Activated B cell treated with CpG ODN at 0.5 μM for 24 hours (primary cell): ENCODE measurements at regions not wholly inside any gene's neighbourhood (a gene's known extent, or its start where the extent isn't known, plus 50 kb on each side); places are given as distances from the start of the nearest gene placed in this dataset.

ENCODE experiments used
- ATAC-seq: fragments of 200-7000 bp; cut with Tn5 transposase; one replicate; pipeline ENCODE4 v1.10.0; 2021; ENCODE audit warnings: low read depth, mild to moderate bottlenecking, moderate library complexity
- CTCF ChIA-PET: fragments of 350-600 bp; sonication (Branson Sonifier 250); formaldehyde crosslinking; loops from one replicate; lab custom pipeline; 2021; ENCODE audit warnings: antibody characterized with exemption; lab: Charles Lee
- POLR2A ChIA-PET: fragments of 350-600 bp; sonication (Branson Sonifier 250); formaldehyde crosslinking; loops from one replicate; lab custom pipeline; 2021; ENCODE audit warnings: antibody characterized with exemption; lab: Charles Lee
- DNase-seq: peaks from one replicate; pipeline ENCODE4 v3.0.0; 2022
- H3K27ac Mint-ChIP-seq: one replicate; pipeline ENCODE4 v1.8.0; 2020; ENCODE audit warnings: mixed read lengths
- H3K27me3 Mint-ChIP-seq: one replicate; pipeline ENCODE4 v1.8.0; 2021; ENCODE audit warnings: mixed read lengths
- H3K36me3 Mint-ChIP-seq: one replicate; pipeline ENCODE4 v1.8.0; 2021; ENCODE audit warnings: low read depth, mixed read lengths
- H3K4me1 Mint-ChIP-seq: one replicate; pipeline ENCODE4 v1.8.0; 2021; ENCODE audit warnings: mixed read lengths
- H3K4me3 Mint-ChIP-seq: one replicate; pipeline ENCODE4 v1.8.0; 2020; ENCODE audit warnings: mild to moderate bottlenecking, mixed read lengths
- H3K9me3 Mint-ChIP-seq: one replicate; pipeline ENCODE4 v1.8.0; 2020; ENCODE audit warnings: mixed read lengths
- CTCF ChIP-seq: fragments of 200-600 bp; IDR thresholded peaks from one replicate; pipeline ENCODE4 v1.8.0; 2022; ENCODE audit warnings: antibody characterized with exemption, mild to moderate bottlenecking
- intact Hi-C: fragments of 100-400 bp; cut with micrococcal nuclease; formaldehyde crosslinking; loops from one replicate; pipeline ENCODE4 v1.15.1; 2024

- H3K27ac Mint-ChIP-seq: no peak overlapping the region
- no peak for ATAC-seq
Measured at GRCh38 chr21:19704832-19705231, 1293.4 kb upstream of the NCAM2 start.

GRCh38 chr21:19712441-19712840, 1285.8 kb upstream of the NCAM2 start:
- H3K36me3 Mint-ChIP-seq: no peaks in the 10 kb centered on the region
- intact Hi-C loops: no loop called here
- no peak for ATAC-seq
- H3K4me1 Mint-ChIP-seq: no peaks in the 10 kb centered on the region
- POLR2A ChIA-PET: no interaction called here
- CTCF ChIA-PET: no interaction called here
- DNase-seq: no peak
- no peaks in the 10 kb centered on the region for H3K27me3 Mint-ChIP-seq
- H3K4me3 Mint-ChIP-seq: no peak overlapping the region
- no peak for TF ChIP-seq CTCF
- H3K27ac Mint-ChIP-seq: no peak overlapping the region
- peaks cover 4% of the 10 kb centered on the region for H3K9me3 Mint-ChIP-seq

More at GRCh38 chr21:19704832-19705231, 1293.4 kb upstream of the NCAM2 start:
- H3K4me1 Mint-ChIP-seq: no peaks in the 10 kb centered on the region
- no peak overlapping the region for H3K4me3 Mint-ChIP-seq
- ChIA-PET CTCF (no interaction called here), POLR2A (no interaction called here)
- peaks cover 8% of the 10 kb centered on the region for H3K9me3 Mint-ChIP-seq
- TF ChIP-seq CTCF: no peak
- H3K27me3 Mint-ChIP-seq: no peaks in the 10 kb centered on the region
- H3K36me3 Mint-ChIP-seq: no peaks in the 10 kb centered on the region
- intact Hi-C loops: no loop called here
- DNase-seq: no peak

- Mint-ChIP-seq H3K36me3 (no peaks in the 10 kb centered on the region), H3K27me3 (no peaks in the 10 kb centered on the region), H3K4me1 (no peaks in the 10 kb centered on the region), H3K27ac (no peak overlapping the region), H3K4me3 (no peak overlapping the region), H3K9me3 (peaks cover 7% of the 10 kb centered on the region)
- no peak for TF ChIP-seq CTCF
- DNase-seq (no peak), ATAC-seq (no peak)
- CTCF ChIA-PET: no interaction called here
- POLR2A ChIA-PET: no interaction called here
- intact Hi-C loops: no loop called here
Measured at GRCh38 chr21:19713313-19713712, 1284.9 kb upstream of the NCAM2 start.

GRCh38 chr21:19724081-19724480, 1274.1 kb upstream of the NCAM2 start:
- CTCF ChIA-PET: no interaction called here
- TF ChIP-seq CTCF: no peak
- Mint-ChIP-seq H3K27ac (no peak overlapping the region), H3K9me3 (peaks cover 8% of the 10 kb centered on the region), H3K36me3 (no peaks in the 10 kb centered on the region), H3K27me3 (no peaks in the 10 kb centered on the region), H3K4me3 (no peak overlapping the region), H3K4me1 (no peaks in the 10 kb centered on the region)
- intact Hi-C loops: no loop called here
- POLR2A ChIA-PET: no interaction called here
- ATAC-seq: no peak
- no peak for DNase-seq

- ATAC-seq (no peak), DNase-seq (no peak)
- no peaks in the 10 kb centered on the region for H3K36me3 Mint-ChIP-seq
- intact Hi-C loops: no loop called here
- H3K4me3 Mint-ChIP-seq: no peak overlapping the region
- H3K4me1 Mint-ChIP-seq: no peaks in the 10 kb centered on the region
- no peaks in the 10 kb centered on the region for H3K27me3 Mint-ChIP-seq
- ChIA-PET CTCF (no interaction called here), POLR2A (no interaction called here)
- H3K27ac Mint-ChIP-seq: no peak overlapping the region
- no peak for TF ChIP-seq CTCF
- H3K9me3 Mint-ChIP-seq: peaks cover 2% of the 10 kb centered on the region
Measured at GRCh38 chr21:19731251-19731650, 1267.0 kb upstream of the NCAM2 start.
